Small intestine (tissue), 7 donors: ENCODE measurements at regions not wholly inside any gene's neighbourhood (a gene's known extent, or its start where the extent isn't known, plus 50 kb on each side); places are given as distances from the start of the nearest gene placed in this dataset.

Experiments
- DNase-seq, 2 donors: peaks; one replicate each; pipeline versions ENCODE4 v3.0.0 to v3.0.0-alpha.2; 2013
- FAIRE-seq: peaks from 2 replicates; lab custom pipeline; 2012; peaks lifted over from hg19 to GRCh38; lab: Jason Lieb, UNC
- H3K27ac ChIP-seq, 3 donors: one replicate each; pipeline ENCODE4 v1.5.1; 2013; ENCODE audit warnings: low read length in 2 of 3, mild to moderate bottlenecking in 2 of 3, control low read depth in 1 of 3, inconsistent platforms in 1 of 3, low read depth in 1 of 3, moderate library complexity in 1 of 3
- H3K27me3 ChIP-seq, 3 donors: one replicate each; pipeline ENCODE4 v1.6.1; 2013; ENCODE audit warnings: low read length in 3 of 3, inconsistent platforms in 1 of 3; ENCODE audit not compliant: control insufficient read depth in 3 of 3, insufficient read depth in 3 of 3
- H3K36me3 ChIP-seq, 3 donors: one replicate each; pipeline ENCODE4 v1.6.1; 2013; ENCODE audit warnings: low read length in 3 of 3, inconsistent platforms in 1 of 3, low read depth in 1 of 3, mild to moderate bottlenecking in 1 of 3, moderate library complexity in 1 of 3; ENCODE audit not compliant: control insufficient read depth in 3 of 3, insufficient read depth in 2 of 3
- H3K4me1 ChIP-seq, 3 donors: one replicate each; pipeline ENCODE4 v1.6.1; 2013; ENCODE audit warnings: low read length in 2 of 3, inconsistent platforms in 1 of 3, low read depth in 1 of 3, mild to moderate bottlenecking in 1 of 3, moderate library complexity in 1 of 3; ENCODE audit not compliant: control insufficient read depth in 3 of 3, insufficient read depth in 2 of 3
- H3K4me3 ChIP-seq, 3 donors: one replicate each; pipeline ENCODE4 v1.5.1; 2013; ENCODE audit warnings: low read length in 3 of 3, control low read depth in 1 of 3, inconsistent platforms in 1 of 3, low read depth in 1 of 3, mild to moderate bottlenecking in 1 of 3, moderate library complexity in 1 of 3
- H3K9me3 ChIP-seq, 2 donors: one replicate each; pipeline ENCODE4 v1.6.1; 2013; ENCODE audit warnings: low read depth in 1 of 2, low read length in 1 of 2; ENCODE audit not compliant: control insufficient read depth in 2 of 2, insufficient read depth in 1 of 2
- WGBS, 3 donors: extraction: QIAGEN DNeasy Blood & Tissue Kit; methylation state at CpG; one replicate each; pipeline ENCODE4 v1.1.7; 2013; 5-methylcytosine and 5-hydroxymethylcytosine counted together
- donor health status: healthy with polysubstance abuse.
- donor health status: control.
- donor health status: control.
- donor health status: Bipolar disorder and iron deficiency.
- donor health status: healthy.

GRCh38 chr2:121098556-121098955 lies 186.4 kb downstream of the TFCP2L1 start:
- DNase-seq (no peak), FAIRE-seq (no peak)
- Histone ChIP-seq H3K27ac (no peak overlapping the region), H3K4me3 (no peak overlapping the region), H3K27me3 (peaks cover 0 to 10% (median 3%) of the 10 kb centered on the region in 3 donors), H3K9me3 (no peaks in the 10 kb centered on the region), H3K36me3 (no peaks in the 10 kb centered on the region), H3K4me1 (no peaks in the 10 kb centered on the region)
- whole genome bisulfite sequencing, 3 donors, result 86 to 91% (median 88%) methylated on average over 7 of the region's 7 CpGs

GRCh38 chr2:121099329-121100290 lies 185.4 kb downstream of the TFCP2L1 start:
- 59 to 64% (median 59%) methylated on average over 8 of the region's 8 CpGs for WGBS, 3 donors
- Histone ChIP-seq H3K4me3 (no peak overlapping the region), H3K27ac (no peak overlapping the region), H3K27me3 (peaks cover 0 to 13% (median 3%) of the 10 kb centered on the region in 3 donors), H3K9me3 (no peaks in the 10 kb centered on the region), H3K36me3 (no peaks in the 10 kb centered on the region), H3K4me1 (no peaks in the 10 kb centered on the region)
- DNase-seq (peak in 1 of 2 donors; percentile 36), FAIRE-seq (no peak)

- no peaks in the 10 kb centered on the region for H3K9me3 ChIP-seq
- no peaks in the 10 kb centered on the region for H3K36me3 ChIP-seq
- no peak for FAIRE-seq
- H3K27ac ChIP-seq, result no peak overlapping the region
- H3K4me1 ChIP-seq, result no peaks in the 10 kb centered on the region
- 78 to 80% (median 79%) methylated on average over 10 of the region's 10 CpGs for WGBS, 3 donors
- peaks cover 0 to 10% (median 3%) of the 10 kb centered on the region in 3 donors for H3K27me3 ChIP-seq
- no peak overlapping the region for H3K4me3 ChIP-seq
- no peak for DNase-seq
Observed at GRCh38 chr2:121101093-121101715, 183.8 kb downstream of the TFCP2L1 start.

GRCh38 chr2:121102941-121103340 lies 182.1 kb downstream of the TFCP2L1 start:
- peaks cover 0 to 7% (median 3%) of the 10 kb centered on the region in 3 donors for H3K27me3 ChIP-seq
- DNase-seq (no peak), FAIRE-seq (no peak)
- WGBS, 3 donors, result 78 to 91% (median 81%) methylated on average over 2 of the region's 2 CpGs
- no peaks in the 10 kb centered on the region for H3K36me3 ChIP-seq
- no peak overlapping the region for H3K4me3 ChIP-seq
- H3K27ac ChIP-seq, result no peak overlapping the region
- H3K9me3 ChIP-seq, result no peaks in the 10 kb centered on the region
- no peaks in the 10 kb centered on the region for H3K4me1 ChIP-seq

- Histone ChIP-seq H3K4me3 (no peak overlapping the region), H3K27me3 (peaks cover 0 to 7% (median 3%) of the 10 kb centered on the region in 3 donors), H3K36me3 (no peaks in the 10 kb centered on the region), H3K9me3 (no peaks in the 10 kb centered on the region), H3K4me1 (no peaks in the 10 kb centered on the region), H3K27ac (no peak overlapping the region)
- FAIRE-seq (no peak), DNase-seq (no peak)
- WGBS, 3 donors, result 69 to 73% (median 70%) methylated on average over 5 of the region's 5 CpGs
Observed at GRCh38 chr2:121103960-121104359, 181.0 kb downstream of the TFCP2L1 start.

GRCh38 chr2:121104721-121105141 lies 180.3 kb downstream of the TFCP2L1 start:
- WGBS, 3 donors, result 63 to 72% (median 72%) methylated on average over 10 of the region's 10 CpGs
- H3K27me3 ChIP-seq, result peaks cover 0 to 11% (median 3%) of the 10 kb centered on the region in 3 donors
- no peaks in the 10 kb centered on the region for H3K4me1 ChIP-seq
- no peak for DNase-seq
- H3K27ac ChIP-seq, result no peak overlapping the region
- no peak for FAIRE-seq
- no peaks in the 10 kb centered on the region for H3K36me3 ChIP-seq
- H3K4me3 ChIP-seq, result no peak overlapping the region
- no peaks in the 10 kb centered on the region for H3K9me3 ChIP-seq

- H3K36me3 ChIP-seq, result no peaks in the 10 kb centered on the region
- DNase-seq (no peak), FAIRE-seq (no peak)
- H3K9me3 ChIP-seq, result no peaks in the 10 kb centered on the region
- H3K4me3 ChIP-seq, result no peak overlapping the region
- H3K4me1 ChIP-seq, result no peaks in the 10 kb centered on the region
- H3K27me3 ChIP-seq, result peaks cover 0 to 12% (median 0%) of the 10 kb centered on the region in 3 donors
- H3K27ac ChIP-seq, result no peak overlapping the region
Observed at GRCh38 chr2:121110924-121111323, 174.1 kb downstream of the TFCP2L1 start.

GRCh38 chr2:121118951-121119350 lies 166.1 kb downstream of the TFCP2L1 start:
- Histone ChIP-seq H3K27me3 (no peaks in the 10 kb centered on the region), H3K9me3 (no peaks in the 10 kb centered on the region), H3K4me3 (no peak overlapping the region), H3K36me3 (no peaks in the 10 kb centered on the region), H3K27ac (no peak overlapping the region), H3K4me1 (no peaks in the 10 kb centered on the region)
- WGBS, 3 donors, result 86 to 91% (median 90%) methylated on average over 7 of the region's 7 CpGs
- no peak for FAIRE-seq
- no peak for DNase-seq
